PC-3 (cell line): ENCODE measurements at regions not wholly inside any gene's neighbourhood (a gene's known extent, or its start where the extent isn't known, plus 50 kb on each side); places are given as distances from the start of the nearest gene placed in this dataset.

Experiments
- ATAC-seq: fragments of 200-7000 bp; cut with Tn5 transposase; 2 replicates; pipeline ENCODE4 v1.9.1; 2020; ENCODE audit warnings: mild to moderate bottlenecking, moderate library complexity
- BruUV-seq: library from RNA; stranded (reverse); fragments of 400-500 nt; replicated peaks from 2 replicates; lab custom pipeline; 2021; lab: Mats Ljungman, UMichigan
- CTCF ChIA-PET: fragments of 300-600 bp; sonication (Branson Sonifier 250); formaldehyde crosslinking; loops from one replicate; lab custom pipeline; 2022; ENCODE audit warnings: antibody characterized with exemption; lab: Charles Lee
- POLR2A ChIA-PET: fragments of 300-600 bp; sonication (Branson Sonifier 250); formaldehyde crosslinking; loops from one replicate; lab custom pipeline; 2022; ENCODE audit warnings: antibody characterized with exemption; ENCODE audit not compliant: unreplicated experiment; lab: Charles Lee
- DNase-seq: peaks from one replicate; pipeline ENCODE4 v3.0.0-alpha.2; 2015
- H2AFZ ChIP-seq: fragments of 300-600 bp; sonication (generic); 2 replicates; pipeline ENCODE4 v1.6.0; 2016; ENCODE audit warnings: antibody characterized with exemption, low read length
- H3F3A ChIP-seq: fragments of 300-600 bp; sonication (generic); one replicate; pipeline ENCODE4 v1.6.0; 2017; ENCODE audit warnings: antibody characterized with exemption, low read length, control low read depth, mild to moderate bottlenecking; ENCODE audit not compliant: unreplicated experiment
- H3K27ac ChIP-seq: fragments of 300-600 bp; sonication (generic); 2 replicates; pipeline ENCODE4 v1.5.1; 2016; ENCODE audit warnings: mild to moderate bottlenecking, low read length
- H3K27me3 ChIP-seq: fragments of 300-600 bp; sonication (generic); 2 replicates; pipeline ENCODE4 v1.6.1; 2016; ENCODE audit warnings: low read length, mixed read lengths
- H3K36me3 ChIP-seq: fragments of 300-600 bp; sonication (generic); 2 replicates; pipeline ENCODE4 v1.6.1; 2016; ENCODE audit warnings: low read depth, mixed run types, low read length, mixed read lengths
- H3K4me1 ChIP-seq: fragments of 300-600 bp; sonication (generic); 2 replicates; pipeline ENCODE4 v1.5.1; 2016; ENCODE audit warnings: low read length; ENCODE audit not compliant: insufficient read depth
- H3K4me2 ChIP-seq: fragments of 300-600 bp; sonication (generic); 2 replicates; pipeline ENCODE4 v1.6.0; 2016; ENCODE audit warnings: low read length
- H3K4me3 ChIP-seq: fragments of 300-600 bp; sonication (generic); 2 replicates; pipeline ENCODE4 v1.5.1; 2016; ENCODE audit warnings: mild to moderate bottlenecking, low read length, mixed read lengths
- H3K79me2 ChIP-seq: fragments of 300-600 bp; sonication (generic); 2 replicates; pipeline ENCODE4 v1.6.1; 2017; ENCODE audit warnings: low read length, mixed read lengths
- H3K9ac ChIP-seq: fragments of 300-600 bp; sonication (generic); 2 replicates; pipeline ENCODE4 v1.6.0; 2016; ENCODE audit warnings: mild to moderate bottlenecking, low read length
- H3K9me2 ChIP-seq: fragments of 300-600 bp; sonication (generic); replicated peaks from 2 replicates; pipeline ENCODE4 v1.6.1; 2016; ENCODE audit warnings: mixed run types, low read length, mixed read lengths
- H3K9me3 ChIP-seq: fragments of 300-600 bp; sonication (generic); 2 replicates; pipeline ENCODE4 v1.6.1; 2016; ENCODE audit warnings: low read length, mixed read lengths
- H4K20me1 ChIP-seq: fragments of 300-600 bp; sonication (generic); 2 replicates; pipeline ENCODE4 v1.6.1; 2016; ENCODE audit warnings: low read length, mixed read lengths
- CTCF ChIP-seq: fragments of 300-600 bp; sonication (generic); conservative IDR thresholded peaks from 2 replicates; pipeline ENCODE4 v1.5.1; 2017; ENCODE audit warnings: antibody characterized with exemption, low read depth, mild to moderate bottlenecking, low read length
- EZH2 ChIP-seq: fragments of 300-600 bp; sonication (generic); IDR thresholded peaks from one replicate; pipeline ENCODE4 v1.6.1; 2017; ENCODE audit warnings: antibody characterized with exemption, mild to moderate bottlenecking, low read length; ENCODE audit not compliant: unreplicated experiment
- EZH2phosphoT487 ChIP-seq: fragments of 300-600 bp; sonication (generic); IDR thresholded peaks from 2 replicates; pipeline ENCODE4 v1.6.1; 2018; ENCODE audit warnings: mild to moderate bottlenecking, antibody characterized with exemption, low read length, borderline replicate concordance
- intact Hi-C: fragments of 100-400 bp; cut with micrococcal nuclease; formaldehyde crosslinking; loops from 2 replicates; pipeline ENCODE4 v1.9.0; 2023

- ChIA-PET CTCF (no interaction called here), POLR2A (no interaction called here)
- BruUV-seq = no TSS peak
Measured at GRCh38 chr10:16361086-16361485, 75.7 kb upstream of the PTER start.

GRCh38 chr10:16363741-16364140 is 73.1 kb upstream of the PTER start:
- DNase-seq = no peak
- no peaks in the 10 kb centered on the region for H3K9me2 ChIP-seq
- no peak overlapping the region for H3K27ac ChIP-seq
- no peak overlapping the region for H2AFZ ChIP-seq
- no peaks in the 10 kb centered on the region for H3K9me3 ChIP-seq
- intact Hi-C loops = no loop called here
- H3K27me3 ChIP-seq = no peaks in the 10 kb centered on the region
- H3F3A ChIP-seq = no peaks in the 10 kb centered on the region
- no peak overlapping the region for H3K4me2 ChIP-seq
- no peaks in the 10 kb centered on the region for H3K36me3 ChIP-seq
- no peaks in the 10 kb centered on the region for H3K4me1 ChIP-seq
- BruUV-seq = no TSS peak
- H3K9ac ChIP-seq = no peak overlapping the region
- H4K20me1 ChIP-seq = no peaks in the 10 kb centered on the region
- POLR2A ChIA-PET = no interaction called here
- CTCF ChIA-PET = no interaction called here
- H3K79me2 ChIP-seq = no peaks in the 10 kb centered on the region
- H3K4me3 ChIP-seq = no peak overlapping the region
- no peak for TF ChIP-seq CTCF
- no peak for TF ChIP-seq EZH2
- TF ChIP-seq EZH2phosphoT487 = no peak
- no peak for ATAC-seq

More at GRCh38 chr10:16361086-16361485, 75.7 kb upstream of the PTER start:
- ATAC-seq (no peak), DNase-seq (no peak)
- TF ChIP-seq EZH2 (no peak), EZH2phosphoT487 (no peak), CTCF (no peak)
- Histone ChIP-seq H3K9me2 (no peaks in the 10 kb centered on the region), H3K9ac (no peak overlapping the region), H3K36me3 (no peaks in the 10 kb centered on the region), H3K27ac (no peak overlapping the region), H2AFZ (no peak overlapping the region), H3K4me3 (no peak overlapping the region), H4K20me1 (no peaks in the 10 kb centered on the region), H3K4me2 (no peak overlapping the region), H3K79me2 (no peaks in the 10 kb centered on the region), H3K4me1 (no peaks in the 10 kb centered on the region), H3F3A (no peaks in the 10 kb centered on the region), H3K27me3 (no peaks in the 10 kb centered on the region), H3K9me3 (no peaks in the 10 kb centered on the region)
- intact Hi-C loops = no loop called here

- no peaks in the 10 kb centered on the region for H3K36me3 ChIP-seq
- no peak for ATAC-seq
- no peaks in the 10 kb centered on the region for H3K9me2 ChIP-seq
- intact Hi-C loops = no loop called here
- H3K9me3 ChIP-seq = no peaks in the 10 kb centered on the region
- ChIA-PET CTCF (no interaction called here), POLR2A (no interaction called here)
- H2AFZ ChIP-seq = no peak overlapping the region
- H3K79me2 ChIP-seq = no peaks in the 10 kb centered on the region
- H3F3A ChIP-seq = no peaks in the 10 kb centered on the region
- no TSS peak for BruUV-seq
- H3K4me1 ChIP-seq = no peaks in the 10 kb centered on the region
- H4K20me1 ChIP-seq = no peaks in the 10 kb centered on the region
- no peak overlapping the region for H3K9ac ChIP-seq
- no peak for DNase-seq
- no peak overlapping the region for H3K4me3 ChIP-seq
- no peak for TF ChIP-seq EZH2phosphoT487
- TF ChIP-seq CTCF = no peak
- H3K4me2 ChIP-seq = no peak overlapping the region
- H3K27ac ChIP-seq = no peak overlapping the region
- no peaks in the 10 kb centered on the region for H3K27me3 ChIP-seq
Measured at GRCh38 chr10:16367621-16368292, 69.1 kb upstream of the PTER start.
